ENCODE measurements at regions not wholly inside any gene's neighbourhood (a gene's known extent, or its start where the extent isn't known, plus 50 kb on each side); places are given as distances from the start of the nearest gene placed in this dataset.
"Not testable (repeated sequence)": the region's sequence is repeated elsewhere in the genome, so short reads cannot be mapped to it uniquely, and the experiment has no call there.

- Histone ChIP-seq H3K9me3 (no peaks in the 10 kb centered on the region), H3K4me3 (no peak overlapping the region), H3K36me3 (no peaks in the 10 kb centered on the region), H3K27me3 (no peaks in the 10 kb centered on the region), H3K27ac (no peak overlapping the region), H3K4me1 (no peaks in the 10 kb centered on the region)
- intact Hi-C loops (cut with DNase I), result no loop called here
- DNase-seq (ENCODE audit: extremely low spot score in 2 of 2), result no peak
- TF ChIP-seq POLR2AphosphoS5 (IDR thresholded peaks at IDR 0.05; ENCODE audit: insufficient read depth in 1 of 2, low read depth in 1 of 2) (no peak), CTCF (IDR thresholded peaks at IDR 0.05) (no peak), POLR2A (IDR thresholded peaks at IDR 0.05) (no peak)
Observed at GRCh38 chr1:61560385-61560784, 164.6 kb downstream of the TM2D1 start.

- Histone ChIP-seq H3K36me3 (no peaks in the 10 kb centered on the region), H3K4me3 (no peak overlapping the region), H3K9me3 (no peaks in the 10 kb centered on the region), H3K27ac (no peak overlapping the region), H3K4me1 (no peaks in the 10 kb centered on the region), H3K27me3 (no peaks in the 10 kb centered on the region)
- intact Hi-C loops (cut with DNase I), result no loop called here
- no peak for TF ChIP-seq POLR2AphosphoS5 (IDR thresholded peaks at IDR 0.05; ENCODE audit: insufficient read depth in 1 of 2, low read depth in 1 of 2)
- TF ChIP-seq POLR2A (IDR thresholded peaks at IDR 0.05), result no peak
- TF ChIP-seq CTCF (IDR thresholded peaks at IDR 0.05), result no peak
- DNase-seq (ENCODE audit: extremely low spot score in 2 of 2), result no peak
Observed at GRCh38 chr1:61556631-61557030, 168.3 kb downstream of the TM2D1 start.

GRCh38 chr1:61552630-61553305, 172.2 kb downstream of the TM2D1 start:
- H3K27me3 ChIP-seq, result no peaks in the 10 kb centered on the region
- no peak overlapping the region for H3K4me3 ChIP-seq
- no peaks in the 10 kb centered on the region for H3K36me3 ChIP-seq
- H3K9me3 ChIP-seq, result no peaks in the 10 kb centered on the region
- TF ChIP-seq CTCF (IDR thresholded peaks at IDR 0.05) (no peak), POLR2A (IDR thresholded peaks at IDR 0.05) (no peak), POLR2AphosphoS5 (IDR thresholded peaks at IDR 0.05; ENCODE audit: insufficient read depth in 1 of 2, low read depth in 1 of 2) (no peak)
- no peaks in the 10 kb centered on the region for H3K4me1 ChIP-seq
- intact Hi-C loops (cut with DNase I), result no loop called here
- H3K27ac ChIP-seq, result no peak overlapping the region
- no peak for DNase-seq (ENCODE audit: extremely low spot score in 2 of 2)

- intact Hi-C loops (cut with DNase I); H3K9me3 ChIP-seq; H3K36me3 ChIP-seq; H3K4me1 ChIP-seq; H3K4me3 ChIP-seq; H3K27me3 ChIP-seq; DNase-seq (ENCODE audit: extremely low spot score in 2 of 2); H3K27ac ChIP-seq: not testable (repeated sequence)
Observed at GRCh38 chr1:61547302-61547701, 177.6 kb downstream of the TM2D1 start.

- H3K9me3 ChIP-seq; H3K4me1 ChIP-seq; DNase-seq (ENCODE audit: extremely low spot score in 2 of 2); H3K27ac ChIP-seq; H3K4me3 ChIP-seq; H3K27me3 ChIP-seq; intact Hi-C loops (cut with DNase I); H3K36me3 ChIP-seq: not testable (repeated sequence)
Observed at GRCh38 chr1:61544870-61545269, 180.1 kb downstream of the TM2D1 start.

- H3K27ac ChIP-seq; H3K4me1 ChIP-seq; H3K36me3 ChIP-seq; DNase-seq (ENCODE audit: extremely low spot score in 2 of 2); intact Hi-C loops (cut with DNase I); H3K27me3 ChIP-seq; H3K4me3 ChIP-seq; H3K9me3 ChIP-seq: not testable (repeated sequence)
Observed at GRCh38 chr1:61543498-61543897, 181.4 kb downstream of the TM2D1 start.
